ENCODE measurements at regions not wholly inside any gene's neighbourhood (a gene's known extent, or its start where the extent isn't known, plus 50 kb on each side); places are given as distances from the start of the nearest gene placed in this dataset.

DNA sequence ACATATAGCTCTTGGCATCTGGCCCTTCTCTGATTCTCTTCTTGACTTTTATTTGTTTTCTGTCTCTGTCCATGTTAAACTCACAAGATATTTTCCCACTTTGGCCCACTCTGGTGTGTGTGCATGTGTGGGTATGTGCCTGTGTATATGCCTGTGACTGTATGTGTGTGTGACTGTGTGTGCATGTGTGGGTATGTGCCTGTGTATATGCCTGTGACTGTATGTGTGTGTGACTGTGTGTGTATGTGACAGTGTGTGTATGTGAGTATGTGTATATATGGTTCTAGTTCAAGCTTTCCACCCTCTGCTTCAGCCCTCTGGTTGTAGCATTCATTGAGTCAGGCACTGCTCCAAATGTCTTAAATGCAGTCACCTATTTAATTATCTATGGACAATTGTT is 88.6 kb upstream of the GGTLC1 start:
- no peaks in the 10 kb centered on the region for H3K36me3 ChIP-seq (ENCODE audit: control insufficient read depth in 5 of 5, insufficient read depth in 5 of 5, low read length in 5 of 5)
- H3K9ac ChIP-seq (ENCODE audit: low read length in 5 of 5): no peak overlapping the region
- no peak overlapping the region for H3K4me3 ChIP-seq (ENCODE audit: low read depth in 1 of 5, low read length in 5 of 5)
- H3K27ac ChIP-seq (ENCODE audit: low read depth, low read length): no peak overlapping the region
- H3K9me3 ChIP-seq (ENCODE audit: control insufficient read depth in 5 of 5, low read length in 5 of 5): no peaks in the 10 kb centered on the region
- H3K27me3 ChIP-seq (ENCODE audit: control insufficient read depth in 5 of 5, insufficient read depth in 4 of 5, low read length in 5 of 5): no peaks in the 10 kb centered on the region
- no peaks in the 10 kb centered on the region for H3K4me1 ChIP-seq (ENCODE audit: control insufficient read depth in 5 of 5, insufficient read depth in 5 of 5, low read length in 5 of 5)

DNA sequence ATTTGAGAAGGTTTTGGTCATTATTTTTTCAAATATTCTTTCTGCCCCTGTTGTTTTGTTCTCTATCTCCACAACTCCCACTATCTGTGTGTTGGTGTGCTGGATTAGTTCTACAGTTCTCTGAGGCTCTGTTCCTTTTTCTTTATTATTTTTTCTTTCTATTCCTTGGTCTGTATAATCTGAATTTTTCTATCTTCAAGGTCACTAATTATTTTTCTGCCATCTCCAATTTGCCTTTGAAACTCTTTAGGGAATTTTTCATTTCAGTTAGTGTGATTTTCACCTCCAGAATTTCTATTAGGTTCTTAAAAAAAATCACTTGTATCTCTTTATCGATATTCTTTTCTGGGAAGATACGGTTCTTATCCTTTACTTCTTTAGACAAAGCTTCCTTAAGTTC is 82.1 kb upstream of the GGTLC1 start:
- no peaks in the 10 kb centered on the region for H3K4me1 ChIP-seq (ENCODE audit: control insufficient read depth in 5 of 5, insufficient read depth in 5 of 5, low read length in 5 of 5)
- H3K9ac ChIP-seq (ENCODE audit: low read length in 5 of 5): no peak overlapping the region
- H3K27me3 ChIP-seq (ENCODE audit: control insufficient read depth in 5 of 5, insufficient read depth in 4 of 5, low read length in 5 of 5): no peaks in the 10 kb centered on the region
- peaks cover 2 to 15% (median 7%) of the 10 kb centered on the region in 5 donors for H3K9me3 ChIP-seq (ENCODE audit: control insufficient read depth in 5 of 5, low read length in 5 of 5)
- H3K36me3 ChIP-seq (ENCODE audit: control insufficient read depth in 5 of 5, insufficient read depth in 5 of 5, low read length in 5 of 5): no peaks in the 10 kb centered on the region
- H3K4me3 ChIP-seq (ENCODE audit: low read depth in 1 of 5, low read length in 5 of 5): no peak overlapping the region
- H3K27ac ChIP-seq (ENCODE audit: low read depth, low read length): no peak overlapping the region

DNA sequence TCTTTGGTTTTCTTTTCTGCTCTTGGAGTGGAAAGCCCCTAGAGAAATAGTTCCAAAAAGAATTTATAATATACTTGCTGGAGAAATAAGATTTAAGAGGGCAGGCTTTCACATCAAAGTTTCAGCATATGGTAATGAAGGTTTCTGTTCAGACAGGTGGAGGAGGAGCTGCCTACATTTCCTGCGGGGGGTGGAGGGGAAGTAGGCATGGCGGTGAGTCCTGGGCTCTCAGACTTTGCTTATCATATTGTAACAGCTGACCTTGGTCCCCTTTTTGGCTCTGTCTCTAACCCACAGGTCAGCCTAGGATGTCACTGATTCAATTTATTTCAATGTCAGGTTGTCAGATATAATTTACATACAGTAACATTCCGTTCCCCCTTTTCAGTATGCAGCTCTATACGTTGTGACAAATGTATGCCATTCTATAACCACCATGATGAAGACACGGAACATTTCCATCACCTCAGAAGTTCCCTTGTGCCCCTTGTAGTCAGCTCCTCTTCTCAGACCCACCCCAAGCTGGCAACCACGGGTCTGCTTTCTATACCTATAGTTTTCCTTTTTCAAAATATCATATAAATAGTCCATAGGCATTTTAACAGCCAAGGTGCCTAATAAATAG is 77.6 kb upstream of the GGTLC1 start:
- Histone ChIP-seq H3K4me1 (ENCODE audit: control insufficient read depth in 5 of 5, insufficient read depth in 5 of 5, low read length in 5 of 5) (no peaks in the 10 kb centered on the region), H3K36me3 (ENCODE audit: control insufficient read depth in 5 of 5, insufficient read depth in 5 of 5, low read length in 5 of 5) (no peaks in the 10 kb centered on the region), H3K9me3 (ENCODE audit: control insufficient read depth in 5 of 5, low read length in 5 of 5) (peaks cover 0 to 9% (median 5%) of the 10 kb centered on the region in 5 donors), H3K4me3 (ENCODE audit: low read depth in 1 of 5, low read length in 5 of 5) (no peak overlapping the region), H3K9ac (ENCODE audit: low read length in 5 of 5) (no peak overlapping the region), H3K27ac (ENCODE audit: low read depth, low read length) (no peak overlapping the region), H3K27me3 (ENCODE audit: control insufficient read depth in 5 of 5, insufficient read depth in 4 of 5, low read length in 5 of 5) (no peaks in the 10 kb centered on the region)

DNA sequence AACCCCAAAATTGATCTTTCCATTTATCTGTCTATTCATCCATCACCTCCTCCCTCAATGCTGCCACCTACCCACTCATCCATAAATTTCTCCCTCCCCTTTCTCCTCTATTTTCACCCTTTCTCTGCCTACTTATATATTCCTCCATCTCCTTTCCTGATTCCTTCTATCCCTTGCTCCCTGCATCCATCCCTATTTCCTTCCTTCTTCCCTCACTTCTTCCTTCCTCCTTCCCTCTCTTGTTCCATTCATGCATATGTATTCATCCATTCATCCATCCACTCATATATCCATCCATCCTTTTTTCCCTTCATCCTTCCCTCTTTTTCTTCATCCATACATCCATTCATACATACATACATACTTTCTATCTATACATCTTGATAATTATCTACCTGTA is 76.3 kb upstream of the GGTLC1 start:
- no peak overlapping the region for H3K4me3 ChIP-seq (ENCODE audit: low read depth in 1 of 5, low read length in 5 of 5)
- H3K4me1 ChIP-seq (ENCODE audit: control insufficient read depth in 5 of 5, insufficient read depth in 5 of 5, low read length in 5 of 5): no peaks in the 10 kb centered on the region
- no peak overlapping the region for H3K27ac ChIP-seq (ENCODE audit: low read depth, low read length)
- no peaks in the 10 kb centered on the region for H3K27me3 ChIP-seq (ENCODE audit: control insufficient read depth in 5 of 5, insufficient read depth in 4 of 5, low read length in 5 of 5)
- H3K36me3 ChIP-seq (ENCODE audit: control insufficient read depth in 5 of 5, insufficient read depth in 5 of 5, low read length in 5 of 5): no peaks in the 10 kb centered on the region
- H3K9me3 ChIP-seq (ENCODE audit: control insufficient read depth in 5 of 5, low read length in 5 of 5): peaks cover 0 to 7% (median 3%) of the 10 kb centered on the region in 5 donors
- no peak overlapping the region for H3K9ac ChIP-seq (ENCODE audit: low read length in 5 of 5)

DNA sequence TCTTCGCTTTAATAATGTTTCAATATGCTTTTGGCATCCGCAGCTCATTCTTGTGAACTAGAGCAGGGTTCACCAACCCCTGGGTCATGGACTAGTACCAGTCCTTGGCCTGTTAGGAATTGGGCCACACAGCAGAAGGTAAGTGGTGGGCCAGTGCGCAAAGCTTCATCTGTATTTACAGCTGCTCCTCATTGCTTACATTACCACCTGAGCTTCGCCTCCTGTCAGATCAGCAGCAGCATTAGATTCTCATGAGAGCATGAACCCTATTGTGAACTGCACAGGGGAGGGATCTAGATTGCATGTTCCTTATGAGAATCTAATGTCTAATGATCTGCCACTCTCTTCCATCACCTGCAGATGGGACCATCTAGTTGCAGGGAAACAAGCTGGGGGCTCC is 75.5 kb upstream of the GGTLC1 start:
- no peak overlapping the region for H3K4me3 ChIP-seq (ENCODE audit: low read depth in 1 of 5, low read length in 5 of 5)
- no peaks in the 10 kb centered on the region for H3K27me3 ChIP-seq (ENCODE audit: control insufficient read depth in 5 of 5, insufficient read depth in 4 of 5, low read length in 5 of 5)
- no peak overlapping the region for H3K27ac ChIP-seq (ENCODE audit: low read depth, low read length)
- no peaks in the 10 kb centered on the region for H3K4me1 ChIP-seq (ENCODE audit: control insufficient read depth in 5 of 5, insufficient read depth in 5 of 5, low read length in 5 of 5)
- H3K9ac ChIP-seq (ENCODE audit: low read length in 5 of 5): no peak overlapping the region
- H3K9me3 ChIP-seq (ENCODE audit: control insufficient read depth in 5 of 5, low read length in 5 of 5): peaks cover 0 to 7% (median 3%) of the 10 kb centered on the region in 5 donors
- H3K36me3 ChIP-seq (ENCODE audit: control insufficient read depth in 5 of 5, insufficient read depth in 5 of 5, low read length in 5 of 5): no peaks in the 10 kb centered on the region

DNA sequence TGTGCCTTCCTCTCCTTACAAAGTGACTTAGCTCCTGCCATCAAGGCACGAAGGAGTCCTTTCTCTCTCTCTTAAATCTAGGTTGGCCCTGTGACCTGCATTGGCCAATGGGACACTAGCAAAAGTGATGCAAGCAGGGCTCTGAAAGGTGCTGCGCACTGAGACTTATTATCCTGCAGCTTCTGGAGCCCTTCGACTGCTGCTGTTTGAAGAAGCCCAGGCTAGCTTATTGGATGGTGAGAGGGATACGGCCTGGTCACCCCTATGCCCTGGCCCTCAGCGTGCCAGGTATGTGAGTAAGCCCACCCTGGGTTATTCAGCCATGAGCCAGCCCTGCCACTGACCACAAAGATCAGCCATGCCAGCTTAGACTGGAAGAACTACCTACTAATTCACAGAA is 74.5 kb upstream of the GGTLC1 start:
- no peak overlapping the region for H3K27ac ChIP-seq (ENCODE audit: low read depth, low read length)
- no peak overlapping the region for H3K9ac ChIP-seq (ENCODE audit: low read length in 5 of 5)

DNA sequence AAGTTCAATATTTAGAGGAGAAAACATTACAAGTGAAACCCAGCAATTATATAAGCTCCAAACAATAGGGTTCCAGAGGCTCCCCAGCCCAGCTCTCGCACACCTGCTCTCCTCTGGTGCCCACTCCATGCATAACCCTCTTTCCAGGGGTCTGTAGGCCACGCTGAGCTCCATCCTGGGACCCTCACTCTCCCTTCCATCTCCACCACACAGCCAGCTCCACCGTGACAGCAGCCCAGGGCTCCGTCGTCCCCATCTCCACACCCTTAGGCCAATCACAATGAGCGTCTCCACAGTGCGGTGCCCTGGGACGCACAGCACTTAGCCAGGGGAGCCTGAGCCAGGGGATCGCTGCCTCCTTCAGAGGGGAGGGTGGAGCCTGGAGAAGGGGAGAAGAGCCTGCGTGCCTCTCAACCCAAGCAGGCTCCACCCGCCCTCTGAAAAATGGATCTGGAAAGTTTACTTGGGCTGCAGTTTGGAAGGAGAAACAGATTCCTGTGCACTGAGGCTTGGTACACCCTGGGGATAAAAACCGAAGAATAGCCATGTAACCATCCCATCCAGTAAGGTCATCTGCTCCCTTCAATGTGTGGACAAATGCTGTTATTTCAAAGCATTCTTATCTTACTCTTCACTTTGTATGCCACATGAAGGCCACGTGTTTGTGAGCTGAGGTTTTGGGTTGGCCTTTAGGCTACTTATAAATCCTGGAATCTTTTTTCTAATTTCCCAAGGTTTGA is 72.4 kb upstream of the GGTLC1 start:
- Histone ChIP-seq H3K27me3 (ENCODE audit: control insufficient read depth in 5 of 5, insufficient read depth in 4 of 5, low read length in 5 of 5) (no peaks in the 10 kb centered on the region), H3K27ac (ENCODE audit: low read depth, low read length) (no peak overlapping the region), H3K4me3 (ENCODE audit: low read depth in 1 of 5, low read length in 5 of 5) (no peak overlapping the region), H3K9ac (ENCODE audit: low read length in 5 of 5) (no peak overlapping the region), H3K36me3 (ENCODE audit: control insufficient read depth in 5 of 5, insufficient read depth in 5 of 5, low read length in 5 of 5) (no peaks in the 10 kb centered on the region), H3K4me1 (ENCODE audit: control insufficient read depth in 5 of 5, insufficient read depth in 5 of 5, low read length in 5 of 5) (no peaks in the 10 kb centered on the region), H3K9me3 (ENCODE audit: control insufficient read depth in 5 of 5, low read length in 5 of 5) (no peaks in the 10 kb centered on the region)

More for the DNA sequence above, 74.5 kb upstream of the GGTLC1 start:
- Histone ChIP-seq H3K4me1 (ENCODE audit: control insufficient read depth in 5 of 5, insufficient read depth in 5 of 5, low read length in 5 of 5) (no peaks in the 10 kb centered on the region), H3K4me3 (ENCODE audit: low read depth in 1 of 5, low read length in 5 of 5) (no peak overlapping the region), H3K36me3 (ENCODE audit: control insufficient read depth in 5 of 5, insufficient read depth in 5 of 5, low read length in 5 of 5) (no peaks in the 10 kb centered on the region), H3K9me3 (ENCODE audit: control insufficient read depth in 5 of 5, low read length in 5 of 5) (peaks cover 0 to 2% (median 0%) of the 10 kb centered on the region in 5 donors), H3K27me3 (ENCODE audit: control insufficient read depth in 5 of 5, insufficient read depth in 4 of 5, low read length in 5 of 5) (no peaks in the 10 kb centered on the region)

DNA sequence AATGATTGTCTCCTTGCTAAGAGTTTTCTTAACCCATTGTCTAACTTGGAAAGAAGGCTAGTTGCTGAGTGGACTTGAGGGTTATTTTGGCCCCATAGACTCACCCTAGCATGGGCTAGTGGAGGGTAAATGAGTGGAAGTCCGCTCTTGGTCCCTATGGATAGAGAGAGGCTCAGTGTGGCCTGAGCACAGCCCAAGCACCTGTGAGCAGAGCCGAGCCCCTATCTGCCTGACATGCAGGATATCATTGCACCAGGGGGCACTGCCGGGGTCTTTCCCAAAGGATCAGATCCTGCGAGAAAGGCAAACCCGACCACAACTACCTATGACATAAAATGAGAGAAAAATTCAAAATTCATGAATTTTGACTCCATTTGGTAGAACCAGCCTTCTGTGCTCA is 70.6 kb upstream of the GGTLC1 start:
- no peak overlapping the region for H3K27ac ChIP-seq (ENCODE audit: low read depth, low read length)
- H3K27me3 ChIP-seq (ENCODE audit: control insufficient read depth in 5 of 5, insufficient read depth in 4 of 5, low read length in 5 of 5): peaks cover 0 to 2% (median 0%) of the 10 kb centered on the region in 5 donors
- no peaks in the 10 kb centered on the region for H3K9me3 ChIP-seq (ENCODE audit: control insufficient read depth in 5 of 5, low read length in 5 of 5)
- no peaks in the 10 kb centered on the region for H3K4me1 ChIP-seq (ENCODE audit: control insufficient read depth in 5 of 5, insufficient read depth in 5 of 5, low read length in 5 of 5)
- no peak overlapping the region for H3K9ac ChIP-seq (ENCODE audit: low read length in 5 of 5)
- no peak overlapping the region for H3K4me3 ChIP-seq (ENCODE audit: low read depth in 1 of 5, low read length in 5 of 5)
- no peaks in the 10 kb centered on the region for H3K36me3 ChIP-seq (ENCODE audit: control insufficient read depth in 5 of 5, insufficient read depth in 5 of 5, low read length in 5 of 5)

DNA sequence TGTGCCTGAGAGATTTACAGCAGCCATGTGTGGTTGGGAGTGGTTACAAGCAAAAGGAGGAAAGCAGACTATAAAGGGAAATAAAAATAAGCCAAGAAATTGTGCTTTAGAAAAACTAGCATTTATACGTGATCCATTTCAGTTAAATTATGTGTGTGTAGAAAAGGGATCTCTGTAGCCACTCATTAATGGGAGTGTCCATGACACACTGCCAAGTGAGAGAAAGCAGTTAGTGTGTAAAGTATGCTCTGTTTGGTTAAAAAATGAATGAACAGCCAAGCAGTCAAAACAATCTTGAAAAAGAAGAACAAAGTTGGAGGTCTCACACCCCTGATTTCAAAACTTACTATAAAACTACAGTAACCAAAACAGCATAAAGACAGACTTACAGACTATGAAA is 67.9 kb upstream of the GGTLC1 start:
- Histone ChIP-seq H3K27me3 (ENCODE audit: control insufficient read depth in 5 of 5, insufficient read depth in 4 of 5, low read length in 5 of 5) (peaks cover 0 to 11% (median 4%) of the 10 kb centered on the region in 5 donors), H3K9ac (ENCODE audit: low read length in 5 of 5) (no peak overlapping the region), H3K27ac (ENCODE audit: low read depth, low read length) (no peak overlapping the region)

DNA sequence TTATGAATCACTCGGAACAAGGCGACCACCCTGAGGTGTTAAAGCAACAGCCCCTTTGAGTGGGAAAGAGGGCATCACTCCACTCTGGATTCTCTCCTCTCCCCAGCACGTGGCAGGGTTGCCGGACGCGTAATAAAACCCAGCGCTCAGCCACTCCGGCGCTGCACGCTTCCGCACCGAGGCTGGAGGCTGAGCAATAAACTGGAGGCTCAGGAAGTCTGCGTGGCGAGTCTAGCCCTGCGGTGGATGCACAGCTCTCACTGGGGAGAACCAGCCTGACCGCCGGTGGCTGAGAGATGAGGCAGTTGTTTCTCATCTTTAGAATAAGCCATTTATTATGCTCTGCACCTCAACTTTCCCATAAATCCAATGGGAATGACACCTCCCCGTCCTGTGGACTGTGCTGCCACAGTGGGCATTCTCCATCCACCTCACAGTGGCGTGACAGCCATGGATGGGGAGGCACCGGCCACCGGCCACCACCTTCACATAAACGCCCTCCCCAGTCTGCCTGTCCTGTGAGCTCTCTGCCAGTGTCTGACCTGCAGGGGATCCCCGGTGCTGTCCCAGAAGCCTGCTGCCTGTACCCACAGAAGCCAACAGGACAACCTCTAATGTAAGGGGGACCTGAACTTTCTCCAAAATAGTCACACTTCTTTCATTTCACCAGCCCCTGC is 64.2 kb upstream of the GGTLC1 start:
- H3K4me1 ChIP-seq (ENCODE audit: control insufficient read depth in 5 of 5, insufficient read depth in 5 of 5, low read length in 5 of 5): peaks cover 0 to 5% (median 0%) of the 10 kb centered on the region in 5 donors
- H3K9ac ChIP-seq (ENCODE audit: low read length in 5 of 5): no peak overlapping the region
- H3K9me3 ChIP-seq (ENCODE audit: control insufficient read depth in 5 of 5, low read length in 5 of 5): peaks cover 0 to 2% (median 0%) of the 10 kb centered on the region in 5 donors
- H3K27me3 ChIP-seq (ENCODE audit: control insufficient read depth in 5 of 5, insufficient read depth in 4 of 5, low read length in 5 of 5): peaks cover 0 to 17% (median 10%) of the 10 kb centered on the region in 5 donors
- no peaks in the 10 kb centered on the region for H3K36me3 ChIP-seq (ENCODE audit: control insufficient read depth in 5 of 5, insufficient read depth in 5 of 5, low read length in 5 of 5)
- H3K4me3 ChIP-seq (ENCODE audit: low read depth in 1 of 5, low read length in 5 of 5): no peak overlapping the region
- H3K27ac ChIP-seq (ENCODE audit: low read depth, low read length): no peak overlapping the region

More for the DNA sequence above, 67.9 kb upstream of the GGTLC1 start:
- H3K36me3 ChIP-seq (ENCODE audit: control insufficient read depth in 5 of 5, insufficient read depth in 5 of 5, low read length in 5 of 5): no peaks in the 10 kb centered on the region
- peaks cover 0 to 2% (median 0%) of the 10 kb centered on the region in 5 donors for H3K9me3 ChIP-seq (ENCODE audit: control insufficient read depth in 5 of 5, low read length in 5 of 5)
- no peak overlapping the region for H3K4me3 ChIP-seq (ENCODE audit: low read depth in 1 of 5, low read length in 5 of 5)
- H3K4me1 ChIP-seq (ENCODE audit: control insufficient read depth in 5 of 5, insufficient read depth in 5 of 5, low read length in 5 of 5): peaks cover 0 to 4% (median 0%) of the 10 kb centered on the region in 5 donors
